ENCODE measurements at regions not wholly inside any gene's neighbourhood (a gene's known extent, or its start where the extent isn't known, plus 50 kb on each side); places are given as distances from the start of the nearest gene placed in this dataset.

- TF ChIP-seq, protein P1, sequence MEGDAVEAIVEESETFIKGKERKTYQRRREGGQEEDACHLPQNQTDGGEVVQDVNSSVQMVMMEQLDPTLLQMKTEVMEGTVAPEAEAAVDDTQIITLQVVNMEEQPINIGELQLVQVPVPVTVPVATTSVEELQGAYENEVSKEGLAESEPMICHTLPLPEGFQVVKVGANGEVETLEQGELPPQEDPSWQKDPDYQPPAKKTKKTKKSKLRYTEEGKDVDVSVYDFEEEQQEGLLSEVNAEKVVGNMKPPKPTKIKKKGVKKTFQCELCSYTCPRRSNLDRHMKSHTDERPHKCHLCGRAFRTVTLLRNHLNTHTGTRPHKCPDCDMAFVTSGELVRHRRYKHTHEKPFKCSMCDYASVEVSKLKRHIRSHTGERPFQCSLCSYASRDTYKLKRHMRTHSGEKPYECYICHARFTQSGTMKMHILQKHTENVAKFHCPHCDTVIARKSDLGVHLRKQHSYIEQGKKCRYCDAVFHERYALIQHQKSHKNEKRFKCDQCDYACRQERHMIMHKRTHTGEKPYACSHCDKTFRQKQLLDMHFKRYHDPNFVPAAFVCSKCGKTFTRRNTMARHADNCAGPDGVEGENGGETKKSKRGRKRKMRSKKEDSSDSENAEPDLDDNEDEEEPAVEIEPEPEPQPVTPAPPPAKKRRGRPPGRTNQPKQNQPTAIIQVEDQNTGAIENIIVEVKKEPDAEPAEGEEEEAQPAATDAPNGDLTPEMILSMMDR (IDR thresholded peaks at IDR 0.05; ENCODE audit: extremely low read depth, low read depth, low read length), result no peak
- no peaks in the 10 kb centered on the region for H4K20me1 ChIP-seq (ENCODE audit: insufficient read depth, low read length)
- peak; percentile 14 for DNase-seq (ENCODE audit: insufficient read length, low spot score, missing footprints)
- H3K36me3 ChIP-seq (ENCODE audit: insufficient read depth, low read length), result no peaks in the 10 kb centered on the region
- peak overlapping the region; percentile 9 for H2AFZ ChIP-seq (ENCODE audit: low read length)
- no peak overlapping the region for H3K4me3 ChIP-seq (ENCODE audit: insufficient read depth, low read length)
- no peaks in the 10 kb centered on the region for H3K27me3 ChIP-seq (ENCODE audit: insufficient read depth, low read length)
- no peaks in the 10 kb centered on the region for H3K9me3 ChIP-seq (ENCODE audit: low read depth, low read length)
- peak overlapping the region; percentile 98 for H3K27ac ChIP-seq (ENCODE audit: low read depth, low read length)
- no peaks in the 10 kb centered on the region for H3K79me2 ChIP-seq (ENCODE audit: insufficient read depth, low read length)
- H3K4me1 ChIP-seq (ENCODE audit: insufficient read depth, low read length), result peaks cover 24% of the 10 kb centered on the region
- H3K4me2 ChIP-seq (ENCODE audit: insufficient read depth, low read length), result peak overlapping the region; percentile 35
Observed at GRCh38 chr5:82396396-82396795, 118.2 kb upstream of the RPS23 start.

GRCh38 chr5:82393951-82394350 lies 115.8 kb upstream of the RPS23 start:
- TF ChIP-seq, protein P1 (IDR thresholded peaks at IDR 0.05; ENCODE audit: extremely low read depth, low read depth, low read length), result no peak
- no peak overlapping the region for H2AFZ ChIP-seq (ENCODE audit: low read length)

DNA sequence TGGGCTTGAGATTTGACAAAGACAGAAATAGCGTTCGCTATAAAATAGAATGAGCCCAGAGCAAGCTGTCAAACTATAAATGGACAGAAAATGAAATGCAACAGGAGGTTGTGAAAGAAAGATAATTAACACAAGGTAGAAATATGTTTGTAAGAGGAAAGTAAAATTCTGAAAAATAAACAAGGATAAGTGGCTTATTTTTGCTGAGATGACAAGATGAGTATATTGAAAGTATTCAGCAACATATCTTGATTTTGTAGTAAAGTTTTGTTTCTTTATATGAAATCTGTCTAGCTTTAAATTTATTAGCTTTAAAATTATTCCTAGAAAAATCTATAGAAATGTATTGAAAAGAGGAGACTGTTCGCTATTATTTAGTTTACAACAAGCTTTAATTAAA lies 111.9 kb upstream of the RPS23 start:
- Histone ChIP-seq H3K36me3 (ENCODE audit: insufficient read depth, low read length) (no peaks in the 10 kb centered on the region), H3K4me3 (ENCODE audit: insufficient read depth, low read length) (no peak overlapping the region), H3K27ac (ENCODE audit: low read depth, low read length) (peak overlapping the region; percentile 100), H3K79me2 (ENCODE audit: insufficient read depth, low read length) (no peaks in the 10 kb centered on the region), H4K20me1 (ENCODE audit: insufficient read depth, low read length) (no peaks in the 10 kb centered on the region), H3K4me1 (ENCODE audit: insufficient read depth, low read length) (peaks cover 36% of the 10 kb centered on the region), H3K4me2 (ENCODE audit: insufficient read depth, low read length) (no peak overlapping the region), H2AFZ (ENCODE audit: low read length) (no peak overlapping the region), H3K9me3 (ENCODE audit: low read depth, low read length) (no peaks in the 10 kb centered on the region), H3K27me3 (ENCODE audit: insufficient read depth, low read length) (no peaks in the 10 kb centered on the region)
- DNase-seq (ENCODE audit: insufficient read length, low spot score, missing footprints), result no peak
- TF ChIP-seq, protein P1 (IDR thresholded peaks at IDR 0.05; ENCODE audit: extremely low read depth, low read depth, low read length), result no peak

More at GRCh38 chr5:82393951-82394350, 115.8 kb upstream of the RPS23 start:
- peaks cover 34% of the 10 kb centered on the region for H3K4me1 ChIP-seq (ENCODE audit: insufficient read depth, low read length)
- H3K27ac ChIP-seq (ENCODE audit: low read depth, low read length), result no peak overlapping the region
- no peaks in the 10 kb centered on the region for H3K36me3 ChIP-seq (ENCODE audit: insufficient read depth, low read length)
- H3K9me3 ChIP-seq (ENCODE audit: low read depth, low read length), result no peaks in the 10 kb centered on the region
- H4K20me1 ChIP-seq (ENCODE audit: insufficient read depth, low read length), result no peaks in the 10 kb centered on the region
- H3K27me3 ChIP-seq (ENCODE audit: insufficient read depth, low read length), result no peaks in the 10 kb centered on the region
- DNase-seq (ENCODE audit: insufficient read length, low spot score, missing footprints), result no peak
- H3K4me3 ChIP-seq (ENCODE audit: insufficient read depth, low read length), result no peak overlapping the region
- no peaks in the 10 kb centered on the region for H3K79me2 ChIP-seq (ENCODE audit: insufficient read depth, low read length)
- H3K4me2 ChIP-seq (ENCODE audit: insufficient read depth, low read length), result no peak overlapping the region

DNA sequence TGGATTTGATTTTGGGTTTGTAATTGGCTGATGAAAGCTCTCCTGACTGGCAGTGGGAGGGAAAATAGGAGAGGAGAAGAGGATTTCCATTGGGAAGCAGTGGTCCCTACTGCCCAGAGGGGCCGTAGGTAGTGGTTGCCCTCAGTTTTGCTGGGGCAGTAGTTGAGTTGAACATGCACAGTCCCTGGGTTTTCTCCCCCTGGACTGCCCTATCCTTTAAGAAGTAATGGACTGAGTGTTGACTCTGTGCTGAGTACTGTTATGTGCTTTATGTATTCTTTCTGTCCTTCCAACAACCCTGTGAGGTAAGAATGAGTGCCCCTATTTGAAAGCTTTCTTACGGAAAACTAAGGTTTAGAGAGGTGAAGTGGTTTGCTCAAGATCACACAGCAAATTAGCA lies 111.2 kb upstream of the RPS23 start:
- Histone ChIP-seq H3K4me3 (ENCODE audit: insufficient read depth, low read length) (peak overlapping the region; percentile 29), H3K36me3 (ENCODE audit: insufficient read depth, low read length) (no peaks in the 10 kb centered on the region), H3K27ac (ENCODE audit: low read depth, low read length) (peak overlapping the region; percentile 100), H3K27me3 (ENCODE audit: insufficient read depth, low read length) (no peaks in the 10 kb centered on the region), H2AFZ (ENCODE audit: low read length) (peak overlapping the region; percentile 55), H3K4me1 (ENCODE audit: insufficient read depth, low read length) (peaks cover 43% of the 10 kb centered on the region), H3K9me3 (ENCODE audit: low read depth, low read length) (no peaks in the 10 kb centered on the region), H3K79me2 (ENCODE audit: insufficient read depth, low read length) (no peaks in the 10 kb centered on the region), H3K4me2 (ENCODE audit: insufficient read depth, low read length) (peak overlapping the region; percentile 63), H4K20me1 (ENCODE audit: insufficient read depth, low read length) (no peaks in the 10 kb centered on the region)
- TF ChIP-seq, protein P1 (IDR thresholded peaks at IDR 0.05; ENCODE audit: extremely low read depth, low read depth, low read length), result no peak
- DNase-seq (ENCODE audit: insufficient read length, low spot score, missing footprints), result no peak
